Ishikawa (cell line): ENCODE measurements at regions not wholly inside any gene's neighbourhood (a gene's known extent, or its start where the extent isn't known, plus 50 kb on each side); places are given as distances from the start of the nearest gene placed in this dataset.

Source experiments
- CEBPB ChIP-seq: IDR thresholded peaks from 2 replicates; pipeline ENCODE4 v1.6.1; 2012
- CREB1 ChIP-seq: IDR thresholded peaks from 2 replicates; pipeline ENCODE4 v1.6.1; 2012; ENCODE audit warnings: low read depth
- EGR1 ChIP-seq: IDR thresholded peaks from 2 replicates; pipeline ENCODE4 v1.6.1; 2012
- EP300 ChIP-seq: IDR thresholded peaks from 2 replicates; pipeline ENCODE4 v1.6.1; 2012; ENCODE audit warnings: borderline replicate concordance
- FOXM1 ChIP-seq: IDR thresholded peaks from 2 replicates; pipeline ENCODE4 v1.6.1; 2012; ENCODE audit warnings: low read depth, borderline replicate concordance
- MAX ChIP-seq: IDR thresholded peaks from 2 replicates; pipeline ENCODE4 v1.6.1; 2012
- NFIC ChIP-seq: IDR thresholded peaks from 2 replicates; pipeline ENCODE4 v1.6.1; 2012
- RAD21 ChIP-seq: IDR thresholded peaks from 2 replicates; pipeline ENCODE4 v1.6.1; 2012; ENCODE audit warnings: low read depth
- REST ChIP-seq: IDR thresholded peaks from 2 replicates; pipeline ENCODE4 v1.6.1; 2012; ENCODE audit warnings: low read depth, mild to moderate bottlenecking
- TAF1 ChIP-seq: IDR thresholded peaks from 2 replicates; pipeline ENCODE4 v1.6.1; 2012; ENCODE audit warnings: low read depth, mild to moderate bottlenecking
- TCF12 ChIP-seq: IDR thresholded peaks from 2 replicates; pipeline ENCODE4 v1.6.1; 2012; ENCODE audit warnings: low read depth
- TEAD4 ChIP-seq: IDR thresholded peaks from 2 replicates; pipeline ENCODE4 v1.6.1; 2012
- USF1 ChIP-seq: IDR thresholded peaks from 2 replicates; pipeline ENCODE4 v1.6.1; 2012
- YY1 ChIP-seq: IDR thresholded peaks from 2 replicates; pipeline ENCODE4 v1.6.1; 2012; ENCODE audit warnings: low read depth
- ZBTB7A ChIP-seq: IDR thresholded peaks from 2 replicates; pipeline ENCODE4 v1.6.1; 2012; ENCODE audit warnings: low read depth

GRCh38 chr2:6167592-6168138, 475.5 kb downstream of the SOX11 start:
- TF ChIP-seq EGR1 = no peak
- TF ChIP-seq USF1 = no peak
- TF ChIP-seq TAF1 = no peak
- no peak for TF ChIP-seq CEBPB
- no peak for TF ChIP-seq TEAD4
- no peak for TF ChIP-seq ZBTB7A
- TF ChIP-seq EP300 = no peak
- TF ChIP-seq MAX = no peak
- TF ChIP-seq CREB1 = no peak

GRCh38 chr2:6168485-6168884, 476.3 kb downstream of the SOX11 start:
- TF ChIP-seq USF1 (no peak), FOXM1 (no peak), CREB1 (no peak), CEBPB (no peak), MAX (no peak), TEAD4 (no peak)

- TF ChIP-seq TCF12 (no peak), TEAD4 (no peak), TAF1 (no peak), REST (no peak), YY1 (no peak), ZBTB7A (no peak), CREB1 (no peak), NFIC (no peak), EGR1 (no peak), CEBPB (no peak), EP300 (no peak), FOXM1 (no peak), RAD21 (no peak), USF1 (no peak), MAX (no peak)
Observed at GRCh38 chr2:6171294-6171693, 479.1 kb downstream of the SOX11 start.

GRCh38 chr2:6177811-6178210, 485.6 kb downstream of the SOX11 start:
- TF ChIP-seq TEAD4 = no peak
- TF ChIP-seq USF1 = no peak
- TF ChIP-seq RAD21 = no peak
- TF ChIP-seq ZBTB7A = no peak
- no peak for TF ChIP-seq TAF1
- TF ChIP-seq CEBPB = no peak
- no peak for TF ChIP-seq YY1
- TF ChIP-seq FOXM1 = no peak
- TF ChIP-seq EP300 = no peak
- TF ChIP-seq REST = no peak
- TF ChIP-seq TCF12 = no peak
- no peak for TF ChIP-seq MAX
- no peak for TF ChIP-seq CREB1

- TF ChIP-seq ZBTB7A = no peak
- no peak for TF ChIP-seq CREB1
- no peak for TF ChIP-seq NFIC
- no peak for TF ChIP-seq REST
- no peak for TF ChIP-seq EGR1
- TF ChIP-seq RAD21 = no peak
- no peak for TF ChIP-seq USF1
Observed at GRCh38 chr2:6181525-6181924, 489.3 kb downstream of the SOX11 start.
